NCI-H2227 (cell line): ENCODE measurements at regions not wholly inside any gene's neighbourhood (a gene's known extent, or its start where the extent isn't known, plus 50 kb on each side); places are given as distances from the start of the nearest gene placed in this dataset.

ENCODE experiments used
- DNase-seq: peaks from one replicate; lab custom pipeline; 2025; ENCODE audit not compliant: unreplicated experiment; lab: John Stamatoyannopoulos, UW

GRCh38 chr6:163901681-163902080 lies 487.2 kb downstream of the QKI start:
- no peak for DNase-seq

GRCh38 chr6:163900570-163900969 lies 486.1 kb downstream of the QKI start:
- no peak for DNase-seq

- no peak for DNase-seq
Measured at GRCh38 chr6:163897669-163898068, 483.2 kb downstream of the QKI start.

GRCh38 chr6:163897030-163897429 lies 482.5 kb downstream of the QKI start:
- no peak for DNase-seq

- DNase-seq, result no peak
Measured at GRCh38 chr6:163895162-163895561, 480.6 kb downstream of the QKI start.

- DNase-seq, result no peak
Measured at GRCh38 chr6:163893609-163894189, 479.2 kb downstream of the QKI start.

GRCh38 chr6:163892824-163893561 lies 478.5 kb downstream of the QKI start:
- DNase-seq, result no peak

GRCh38 chr6:163889904-163890514 lies 475.5 kb downstream of the QKI start:
- DNase-seq, result no peak

- DNase-seq, result no peak
Measured at GRCh38 chr6:163888030-163888819, 473.7 kb downstream of the QKI start.

- no peak for DNase-seq
Measured at GRCh38 chr6:163886428-163886827, 471.9 kb downstream of the QKI start.

- DNase-seq, result no peak
Measured at GRCh38 chr6:163883984-163884383, 469.5 kb downstream of the QKI start.

- DNase-seq, result no peak
Measured at GRCh38 chr6:163878698-163879097, 464.2 kb downstream of the QKI start.

- DNase-seq, result no peak
Measured at GRCh38 chr6:163877877-163878639, 463.5 kb downstream of the QKI start.

- DNase-seq, result no peak
Measured at GRCh38 chr6:163876391-163876790, 461.9 kb downstream of the QKI start.

- DNase-seq, result no peak
Measured at GRCh38 chr6:163874784-163875183, 460.3 kb downstream of the QKI start.

GRCh38 chr6:163872335-163872734 lies 457.8 kb downstream of the QKI start:
- DNase-seq, result no peak

GRCh38 chr6:163871616-163872015 lies 457.1 kb downstream of the QKI start:
- DNase-seq, result no peak

- DNase-seq, result no peak
Measured at GRCh38 chr6:163867518-163868292, 453.2 kb downstream of the QKI start.

GRCh38 chr6:163866192-163866591 lies 451.7 kb downstream of the QKI start:
- DNase-seq, result no peak

- DNase-seq, result no peak
Measured at GRCh38 chr6:163863565-163863964, 449.0 kb downstream of the QKI start.
